ENCODE measurements at regions not wholly inside any gene's neighbourhood (a gene's known extent, or its start where the extent isn't known, plus 50 kb on each side); places are given as distances from the start of the nearest gene placed in this dataset.
"Not testable (repeated sequence)": the region's sequence is repeated elsewhere in the genome, so short reads cannot be mapped to it uniquely, and the experiment has no call there.

GRCh38 chr1:177425199-177425598, 254.4 kb downstream of the BRINP2 start:
- Histone ChIP-seq H3K27ac (no peak overlapping the region), H3K4me3 (no peak overlapping the region), H3K4me1 (replicated peaks in 1 of 2) (no peaks in the 10 kb centered on the region)
- peak in 5 of 8 experiments; percentile 29 to 76 (median 57) for ATAC-seq (replicated peaks in 6 of 8)
- in situ Hi-C loops (cut with MboI; ENCODE audit: low pct_unique_long_range_greater_than_20kb in 2 of 9, low sequenced_read_pairs in 9 of 9, unreplicated experiment in 9 of 9) = no loop called here
- 78 to 100% (median 94%) methylated on average over 2 to 8 of the region's 8 CpGs; no CpG with 5 or more reads in 4 of the 10 experiments for WGBS, 10 experiments

DNA sequence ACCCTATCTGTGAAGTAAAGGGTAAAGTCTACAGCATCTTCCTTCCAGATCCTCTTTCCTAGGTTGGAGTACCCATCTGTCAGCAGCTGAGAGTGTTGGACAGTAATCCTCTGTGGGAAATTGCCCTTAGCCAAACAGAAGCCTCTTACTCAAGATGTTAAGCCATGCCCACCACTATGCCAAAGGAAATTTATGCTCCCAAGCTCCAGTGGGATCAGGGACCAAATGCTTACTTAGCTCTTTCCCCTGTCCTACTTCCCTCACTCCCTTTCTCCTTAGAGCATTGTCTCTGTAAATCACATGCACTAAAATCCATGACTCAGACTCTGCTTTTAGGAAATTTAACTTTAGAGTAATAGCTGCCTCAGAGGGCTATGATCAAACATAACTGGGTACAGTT, 254.0 kb downstream of the BRINP2 start:
- no peak overlapping the region for H3K27ac ChIP-seq
- no peaks in the 10 kb centered on the region for H3K4me1 ChIP-seq (replicated peaks in 1 of 2)
- H3K4me3 ChIP-seq = no peak overlapping the region
- in situ Hi-C loops (cut with MboI; ENCODE audit: low pct_unique_long_range_greater_than_20kb in 2 of 9, low sequenced_read_pairs in 9 of 9, unreplicated experiment in 9 of 9) = no loop called here
- peak in 5 of 8 experiments; percentile 10 to 55 (median 21) for ATAC-seq (replicated peaks in 6 of 8)

GRCh38 chr1:177423090-177423489, 252.3 kb downstream of the BRINP2 start:
- 0 to 100% (median 29%) methylated on average over 1 to 2 of the region's 2 CpGs; no CpG with 5 or more reads in 5 of the 10 experiments for WGBS, 10 experiments
- Histone ChIP-seq H3K27ac (no peak overlapping the region), H3K4me1 (replicated peaks in 1 of 2) (no peaks in the 10 kb centered on the region), H3K4me3 (no peak overlapping the region)
- in situ Hi-C loops (cut with MboI; ENCODE audit: low pct_unique_long_range_greater_than_20kb in 2 of 9, low sequenced_read_pairs in 9 of 9, unreplicated experiment in 9 of 9) = no loop called here
- ATAC-seq (replicated peaks in 6 of 8) = no peak

- peak in 3 of 8 experiments; percentile 69 to 74 (median 72) for ATAC-seq (replicated peaks in 6 of 8)
- H3K4me1 ChIP-seq (replicated peaks in 1 of 2) = peaks cover 12 to 16% of the 10 kb centered on the region in 2 donors
- WGBS, 10 experiments = 0 to 63% (median 50%) methylated on average over 1 to 3 of the region's 3 CpGs; no CpG with 5 or more reads in 1 of the 10 experiments
- no peak overlapping the region for H3K4me3 ChIP-seq
- in situ Hi-C loops (cut with MboI; ENCODE audit: low pct_unique_long_range_greater_than_20kb in 2 of 9, low sequenced_read_pairs in 9 of 9, unreplicated experiment in 9 of 9) = no loop called here
- no peak overlapping the region for H3K27ac ChIP-seq
Measured at GRCh38 chr1:177413982-177414596, 243.3 kb downstream of the BRINP2 start.

DNA sequence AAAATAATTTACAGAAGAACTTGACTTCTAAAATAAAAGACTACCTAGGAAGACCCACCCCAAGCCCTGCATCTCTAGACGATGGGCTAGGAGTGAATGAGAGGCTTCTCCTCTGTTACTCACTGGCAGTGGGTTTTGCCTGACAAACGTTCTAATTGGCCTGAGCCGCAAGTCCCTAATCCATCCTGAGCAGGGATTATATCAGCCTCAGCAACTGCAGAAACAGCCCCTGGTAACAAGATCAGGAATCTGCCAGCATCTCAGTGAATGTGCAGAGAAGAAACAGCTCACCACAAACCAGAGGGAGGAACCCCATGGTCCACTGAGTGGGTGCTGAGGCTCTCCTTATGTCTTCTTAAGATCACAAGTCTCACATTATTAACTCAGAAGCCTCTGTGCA, 240.6 kb downstream of the BRINP2 start:
- WGBS, 10 experiments = 0 to 76% (median 55%) methylated on average over 1 to 3 of the region's 3 CpGs; no CpG with 5 or more reads in 2 of the 10 experiments
- no peak for ATAC-seq (replicated peaks in 6 of 8)
- Histone ChIP-seq H3K4me1 (replicated peaks in 1 of 2) (peaks cover 12 to 16% of the 10 kb centered on the region in 2 donors), H3K27ac (no peak overlapping the region), H3K4me3 (no peak overlapping the region)
- in situ Hi-C loops (cut with MboI; ENCODE audit: low pct_unique_long_range_greater_than_20kb in 2 of 9, low sequenced_read_pairs in 9 of 9, unreplicated experiment in 9 of 9) = no loop called here

GRCh38 chr1:177410179-177410766, 239.5 kb downstream of the BRINP2 start:
- in situ Hi-C loops (cut with MboI; ENCODE audit: low pct_unique_long_range_greater_than_20kb in 2 of 9, low sequenced_read_pairs in 9 of 9, unreplicated experiment in 9 of 9) = no loop called here
- 0 to 95% (median 82%) methylated on average over 1 to 5 of the region's 5 CpGs; no CpG with 5 or more reads in 1 of the 10 experiments for WGBS, 10 experiments
- ATAC-seq (replicated peaks in 6 of 8) = no peak

GRCh38 chr1:177406323-177406722, 235.6 kb downstream of the BRINP2 start:
- in situ Hi-C loops (cut with MboI; ENCODE audit: low pct_unique_long_range_greater_than_20kb in 2 of 9, low sequenced_read_pairs in 9 of 9, unreplicated experiment in 9 of 9); ATAC-seq (replicated peaks in 6 of 8); H3K4me3 ChIP-seq; H3K4me1 ChIP-seq (replicated peaks in 1 of 2); H3K27ac ChIP-seq: not testable (repeated sequence)
- 80% methylated on average over 1 of the region's 14 CpGs; no CpG with 5 or more reads in 9 of the 10 experiments for WGBS, 10 experiments

More at GRCh38 chr1:177410179-177410766, 239.5 kb downstream of the BRINP2 start:
- Histone ChIP-seq H3K27ac (no peak overlapping the region), H3K4me1 (replicated peaks in 1 of 2) (peaks cover 12 to 16% of the 10 kb centered on the region in 2 donors), H3K4me3 (no peak overlapping the region)

DNA sequence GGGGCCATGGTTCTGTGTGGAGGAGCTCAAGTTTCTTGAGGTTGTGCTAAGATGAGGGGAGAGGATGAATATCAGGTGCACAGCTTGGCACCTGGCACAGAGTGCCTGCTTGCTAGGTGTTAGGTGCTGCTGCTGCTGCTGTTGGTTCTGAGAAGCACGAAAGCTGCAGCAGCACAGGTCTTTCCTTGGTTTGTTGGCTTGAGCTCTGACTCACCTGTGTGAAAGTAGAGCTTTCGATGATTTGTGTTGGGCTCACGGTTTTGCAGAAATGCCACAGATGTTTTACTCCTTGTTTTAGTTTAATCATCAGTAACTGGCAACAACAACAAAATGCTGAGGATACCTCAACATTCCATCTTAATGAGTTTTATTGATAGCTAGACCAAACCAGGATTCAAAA, 221.6 kb downstream of the BRINP2 start:
- no peak overlapping the region for H3K4me3 ChIP-seq
- H3K4me1 ChIP-seq (replicated peaks in 1 of 2) = no peaks in the 10 kb centered on the region
- no peak overlapping the region for H3K27ac ChIP-seq
- 6 to 100% (median 85%) methylated on average over 1 to 3 of the region's 3 CpGs; no CpG with 5 or more reads in 2 of the 10 experiments for WGBS, 10 experiments
- in situ Hi-C loops (cut with MboI; ENCODE audit: low pct_unique_long_range_greater_than_20kb in 2 of 9, low sequenced_read_pairs in 9 of 9, unreplicated experiment in 9 of 9) = no loop called here
- no peak for ATAC-seq (replicated peaks in 6 of 8)

DNA sequence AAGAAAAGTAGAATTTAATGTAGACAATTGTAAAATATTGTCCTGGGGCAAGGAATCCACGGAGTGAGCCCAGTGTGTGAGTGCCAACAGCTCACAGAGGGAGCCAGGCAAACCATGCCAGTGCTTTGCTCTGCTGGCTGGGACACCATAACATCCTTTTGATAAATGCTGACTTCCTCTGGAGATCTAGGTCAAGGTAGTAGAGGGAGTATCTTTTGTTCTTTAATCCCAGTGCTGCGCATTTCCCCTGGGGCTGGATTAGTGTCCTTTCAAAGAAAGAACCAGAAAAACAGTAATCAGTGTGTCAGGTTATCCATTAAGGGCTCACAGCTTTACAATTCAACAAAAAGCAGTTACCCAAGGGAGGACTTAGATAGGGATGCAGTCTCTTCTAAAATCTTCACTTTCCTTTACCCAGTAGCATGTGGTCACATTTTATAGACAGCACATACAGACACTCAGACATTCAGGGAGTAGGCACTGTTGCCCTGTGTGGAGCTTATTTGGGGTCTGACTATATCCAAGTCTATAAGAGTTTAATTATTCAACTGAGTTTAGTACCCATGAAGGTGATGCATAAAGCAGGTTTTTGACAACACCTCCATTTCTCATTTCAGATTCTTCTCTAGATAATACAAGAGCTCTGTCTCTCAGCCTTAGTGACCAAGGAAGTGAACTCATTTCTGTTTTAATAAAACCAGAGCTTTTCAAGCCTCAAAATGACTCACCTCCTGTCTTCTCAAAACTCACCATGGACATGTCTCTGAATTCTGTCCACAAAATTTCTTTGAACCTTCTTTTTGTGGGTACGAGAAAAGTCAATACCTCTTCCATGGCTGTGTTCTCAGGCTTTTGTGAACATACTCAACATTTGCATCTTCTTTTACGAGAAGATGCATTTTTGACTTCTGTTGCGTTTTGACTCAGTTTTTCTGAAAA, 215.3 kb downstream of the BRINP2 start:
- Histone ChIP-seq H3K4me3 (no peak overlapping the region), H3K4me1 (replicated peaks in 1 of 2) (no peaks in the 10 kb centered on the region), H3K27ac (no peak overlapping the region)
- 33 to 90% (median 73%) methylated on average over 1 to 5 of the region's 5 CpGs for WGBS, 10 experiments
- in situ Hi-C loops (cut with MboI; ENCODE audit: low pct_unique_long_range_greater_than_20kb in 2 of 9, low sequenced_read_pairs in 9 of 9, unreplicated experiment in 9 of 9) = no loop called here
- ATAC-seq (replicated peaks in 6 of 8) = no peak

- peak in 2 of 8 experiments; percentile 45 to 65 for ATAC-seq (replicated peaks in 6 of 8)
- in situ Hi-C loops (cut with MboI; ENCODE audit: low pct_unique_long_range_greater_than_20kb in 2 of 9, low sequenced_read_pairs in 9 of 9, unreplicated experiment in 9 of 9) = no loop called here
- H3K27ac ChIP-seq = no peak overlapping the region
- no peak overlapping the region for H3K4me3 ChIP-seq
- WGBS, 10 experiments = 67 to 95% (median 87%) methylated on average over 1 to 2 of the region's 3 CpGs; no CpG with 5 or more reads in 6 of the 10 experiments
- no peaks in the 10 kb centered on the region for H3K4me1 ChIP-seq (replicated peaks in 1 of 2)
Measured at GRCh38 chr1:177384461-177384860, 213.7 kb downstream of the BRINP2 start.

- in situ Hi-C loops (cut with MboI; ENCODE audit: low pct_unique_long_range_greater_than_20kb in 2 of 9, low sequenced_read_pairs in 9 of 9, unreplicated experiment in 9 of 9) = no loop called here
- H3K27ac ChIP-seq = no peak overlapping the region
- ATAC-seq (replicated peaks in 6 of 8) = no peak
- H3K4me1 ChIP-seq (replicated peaks in 1 of 2) = no peaks in the 10 kb centered on the region
- WGBS, 10 experiments = 8 to 100% (median 93%) methylated on average over 1 of the region's 1 CpG; no CpG with 5 or more reads in 1 of the 10 experiments
- H3K4me3 ChIP-seq = no peak overlapping the region
Measured at GRCh38 chr1:177383715-177384114, 213.0 kb downstream of the BRINP2 start.

- 0 to 90% (median 59%) methylated on average over 1 to 2 of the region's 2 CpGs; no CpG with 5 or more reads in 2 of the 10 experiments for WGBS, 10 experiments
- no peak for ATAC-seq (replicated peaks in 6 of 8)
Measured at GRCh38 chr1:177377866-177378265, 207.1 kb downstream of the BRINP2 start.

GRCh38 chr1:177368255-177368654, 197.5 kb downstream of the BRINP2 start:
- no peak overlapping the region for H3K4me3 ChIP-seq
- no peaks in the 10 kb centered on the region for H3K4me1 ChIP-seq (replicated peaks in 1 of 2)
- ATAC-seq (replicated peaks in 6 of 8) = no peak
- in situ Hi-C loops (cut with MboI; ENCODE audit: low pct_unique_long_range_greater_than_20kb in 2 of 9, low sequenced_read_pairs in 9 of 9, unreplicated experiment in 9 of 9) = no loop called here
- no peak overlapping the region for H3K27ac ChIP-seq

More at GRCh38 chr1:177377866-177378265, 207.1 kb downstream of the BRINP2 start:
- Histone ChIP-seq H3K4me3 (no peak overlapping the region), H3K4me1 (replicated peaks in 1 of 2) (no peaks in the 10 kb centered on the region), H3K27ac (no peak overlapping the region)
- in situ Hi-C loops (cut with MboI; ENCODE audit: low pct_unique_long_range_greater_than_20kb in 2 of 9, low sequenced_read_pairs in 9 of 9, unreplicated experiment in 9 of 9) = no loop called here

Measured in motor neuron (in vitro differentiated cells).